IPS-20b (cell line): ENCODE measurements at regions not wholly inside any gene's neighbourhood (a gene's known extent, or its start where the extent isn't known, plus 50 kb on each side); places are given as distances from the start of the nearest gene placed in this dataset.

Experiments
- H3K27ac ChIP-seq: one replicate; pipeline ENCODE4 v1.5.1; 2013; ENCODE audit warnings: low read length
- H3K27me3 ChIP-seq: 2 replicates; pipeline ENCODE4 v1.6.1; 2013; ENCODE audit warnings: mild to moderate bottlenecking, low read length, inconsistent platforms; ENCODE audit not compliant: insufficient read depth
- H3K36me3 ChIP-seq: 2 replicates; pipeline ENCODE4 v1.6.1; 2013; ENCODE audit warnings: low read depth, mild to moderate bottlenecking, inconsistent platforms, low read length, moderate library complexity; ENCODE audit not compliant: insufficient read depth
- H3K4me1 ChIP-seq: 2 replicates; pipeline ENCODE4 v1.6.1; 2013; ENCODE audit warnings: mild to moderate bottlenecking, control low read depth, inconsistent platforms, low read length, moderate library complexity; ENCODE audit not compliant: insufficient read depth
- H3K4me3 ChIP-seq: 2 replicates; pipeline ENCODE4 v1.5.1; 2013; ENCODE audit warnings: mild to moderate bottlenecking, low read length, inconsistent platforms
- H3K9ac ChIP-seq: 2 replicates; pipeline ENCODE4 v1.6.1; 2013; ENCODE audit warnings: low read depth, mild to moderate bottlenecking, inconsistent platforms, low read length, moderate library complexity
- H3K9me3 ChIP-seq: 2 replicates; pipeline ENCODE4 v1.6.1; 2013; ENCODE audit warnings: mild to moderate bottlenecking, low read depth, low read length, inconsistent platforms; ENCODE audit not compliant: insufficient read depth

DNA sequence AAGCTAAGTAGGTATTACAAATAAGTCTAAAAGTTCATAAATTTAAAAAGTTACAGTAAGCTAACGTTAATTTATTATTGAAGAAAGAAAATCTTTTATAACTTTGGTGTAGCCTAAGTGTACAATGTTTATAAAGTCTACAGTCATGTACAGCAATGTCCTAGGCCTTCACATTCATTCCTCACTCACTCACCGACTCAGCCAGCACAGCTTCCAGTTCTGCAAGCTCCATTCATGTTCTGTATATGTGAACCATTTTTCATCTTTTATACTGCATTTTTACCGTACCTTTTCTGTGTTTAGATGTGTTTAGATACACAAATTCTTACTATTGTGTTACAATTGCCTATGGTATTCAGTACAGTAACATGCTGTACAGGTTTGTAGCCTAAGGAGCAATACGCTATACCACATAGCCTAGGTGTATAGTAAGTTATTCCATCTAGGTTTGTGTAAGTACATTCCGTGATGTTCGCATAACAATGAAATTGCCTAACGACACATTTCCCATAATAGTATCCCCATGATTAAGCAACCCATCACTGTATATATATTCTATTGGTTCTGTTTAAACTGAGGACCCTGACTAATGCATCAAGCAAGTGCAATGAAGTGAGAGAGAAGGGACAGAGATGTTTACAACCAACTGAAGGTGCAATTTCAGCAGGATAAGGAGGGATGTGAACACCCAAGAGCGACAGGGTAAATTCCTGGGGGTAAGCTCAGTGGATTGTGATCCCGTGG lies 88.9 kb upstream of the TRIO start:
- H3K27me3 ChIP-seq = no peaks in the 10 kb centered on the region

DNA sequence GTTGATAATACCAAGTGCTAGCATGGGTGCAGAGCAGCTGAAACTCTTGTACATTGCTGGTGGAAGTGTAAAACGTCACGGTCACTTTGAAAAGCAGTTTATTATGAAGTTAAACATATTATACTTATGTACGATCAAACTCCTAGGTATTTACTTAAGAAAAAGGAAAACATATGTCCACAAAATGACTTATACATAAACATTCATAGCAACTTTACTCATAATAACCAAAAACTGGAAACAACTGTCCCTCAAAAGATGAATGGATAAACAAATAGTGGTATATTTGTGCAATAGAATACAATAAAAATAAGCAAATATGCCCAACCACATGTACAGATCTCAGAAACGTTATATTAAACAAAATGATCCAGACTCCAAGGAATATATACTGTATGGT lies 92.3 kb upstream of the TRIO start:
- Histone ChIP-seq H3K4me1 (no peaks in the 10 kb centered on the region), H3K4me3 (no peak overlapping the region), H3K9ac (no peak overlapping the region), H3K27ac (no peak overlapping the region), H3K9me3 (no peaks in the 10 kb centered on the region), H3K27me3 (no peaks in the 10 kb centered on the region), H3K36me3 (no peaks in the 10 kb centered on the region)

More for the DNA sequence above, 88.9 kb upstream of the TRIO start:
- Histone ChIP-seq H3K36me3 (no peaks in the 10 kb centered on the region), H3K27ac (no peak overlapping the region), H3K4me1 (no peaks in the 10 kb centered on the region; the same call in 1 of the 2 replicates), H3K9ac (no peak overlapping the region), H3K4me3 (no peak overlapping the region), H3K9me3 (no peaks in the 10 kb centered on the region)

DNA sequence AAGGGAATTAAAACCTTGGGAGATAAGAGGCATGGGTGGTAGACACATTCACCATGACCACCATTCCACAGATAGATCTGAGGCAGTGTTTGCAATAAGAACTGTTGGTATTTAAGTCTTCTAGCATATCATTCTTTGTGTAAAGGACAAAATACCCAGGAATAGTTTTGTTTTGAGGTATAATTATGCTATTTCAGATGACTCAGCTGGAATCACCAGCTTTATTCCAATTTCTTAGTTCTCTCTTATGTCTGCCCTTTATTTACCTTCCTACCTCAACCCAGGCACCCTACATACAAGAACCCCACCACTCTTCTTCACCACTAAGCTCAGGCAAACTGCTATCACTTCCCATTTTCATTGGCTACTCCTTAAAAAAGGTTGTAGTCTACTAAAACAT lies 94.7 kb upstream of the TRIO start:
- no peak overlapping the region for H3K27ac ChIP-seq
- H3K4me1 ChIP-seq = no peaks in the 10 kb centered on the region
- no peak overlapping the region for H3K9ac ChIP-seq
- no peaks in the 10 kb centered on the region for H3K36me3 ChIP-seq
- H3K27me3 ChIP-seq = no peaks in the 10 kb centered on the region
- H3K4me3 ChIP-seq = no peak overlapping the region
- no peaks in the 10 kb centered on the region for H3K9me3 ChIP-seq

DNA sequence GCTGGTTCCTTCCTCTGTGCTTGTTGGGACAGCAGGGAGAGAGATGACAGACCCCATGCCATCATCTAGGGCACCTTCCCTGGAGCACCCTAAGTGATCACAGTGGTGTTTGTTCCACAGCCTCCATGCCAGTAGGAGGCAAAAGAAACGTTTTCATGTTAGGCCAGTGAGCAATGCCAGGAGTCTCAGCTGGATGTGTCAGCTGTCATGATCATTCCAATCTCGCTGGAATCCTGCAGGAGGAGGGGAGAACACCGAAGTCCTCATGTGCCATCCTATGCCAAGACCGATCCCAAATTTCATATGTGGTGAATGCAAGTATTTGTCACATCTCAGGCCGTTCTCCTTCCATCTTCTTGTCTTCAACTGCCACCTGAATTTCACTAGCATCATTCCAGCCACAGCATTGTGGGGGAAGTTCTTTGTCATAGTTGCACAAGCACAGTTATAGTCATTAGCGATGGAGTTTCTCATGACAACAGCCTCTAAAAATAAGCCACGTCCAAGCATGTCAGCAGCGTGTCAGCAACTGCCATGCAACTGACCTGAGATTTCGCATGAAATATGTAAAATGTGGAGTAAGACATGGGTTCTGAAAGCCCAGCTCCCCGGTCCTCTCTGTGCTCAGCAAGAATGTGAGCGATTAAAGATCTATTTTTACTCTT lies 97.2 kb upstream of the DNAH5 start:
- H3K9me3 ChIP-seq = no peaks in the 10 kb centered on the region
- H3K36me3 ChIP-seq = no peaks in the 10 kb centered on the region
- H3K4me3 ChIP-seq = no peak overlapping the region
- H3K27ac ChIP-seq = no peak overlapping the region
- H3K27me3 ChIP-seq = 0 out of 2 replicates have a peak, but pooled peaks cover 5% of the 10 kb centered on the region
- peaks cover 10% of the 10 kb centered on the region for H3K4me1 ChIP-seq
- no peak overlapping the region for H3K9ac ChIP-seq

DNA sequence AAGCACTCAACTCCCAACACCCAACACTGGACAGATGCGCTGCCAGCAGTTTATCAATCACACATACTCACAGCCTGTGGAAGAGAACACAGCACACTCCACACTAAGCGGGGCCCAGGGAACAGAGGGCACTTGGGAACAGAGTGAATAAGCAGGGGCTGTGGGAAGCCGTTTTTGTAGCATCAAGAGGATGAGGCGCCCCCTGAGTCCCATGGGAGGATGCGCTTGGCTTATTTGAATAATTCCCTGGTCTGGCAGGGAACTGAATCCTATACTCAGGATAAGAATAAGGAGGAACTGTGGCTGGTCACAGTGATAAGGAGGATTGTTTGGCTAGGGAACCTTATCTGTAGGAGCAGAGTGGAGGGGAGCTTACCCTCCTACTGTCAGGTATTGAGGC lies 96.1 kb upstream of the DNAH5 start:
- H3K27ac ChIP-seq = no peak overlapping the region
- H3K36me3 ChIP-seq = no peaks in the 10 kb centered on the region
- peaks cover 6% of the 10 kb centered on the region; the same call in 1 of the 2 replicates for H3K27me3 ChIP-seq
- H3K9me3 ChIP-seq = no peaks in the 10 kb centered on the region
- H3K4me1 ChIP-seq = peaks cover 19% of the 10 kb centered on the region
- no peak overlapping the region for H3K4me3 ChIP-seq
- H3K9ac ChIP-seq = no peak overlapping the region

DNA sequence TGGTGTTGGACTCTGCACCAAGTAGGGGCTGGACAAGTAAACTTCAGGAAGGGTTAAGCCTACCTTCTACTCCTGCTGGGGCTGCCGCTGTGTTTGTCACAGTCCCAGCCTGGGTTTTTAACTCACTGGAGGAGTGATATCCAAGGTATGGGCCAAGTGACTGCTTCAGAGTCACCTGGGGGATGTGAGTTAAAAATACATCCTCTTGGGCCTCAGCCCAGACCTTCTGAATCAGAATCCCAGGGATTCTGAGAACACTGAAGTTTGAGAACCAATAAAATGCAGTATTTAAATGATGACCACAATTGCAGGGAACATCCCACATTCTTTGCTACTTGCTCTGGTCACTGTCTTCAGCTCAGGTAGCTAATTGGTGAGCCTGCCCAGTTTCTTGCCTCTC lies 95.1 kb upstream of the DNAH5 start:
- Histone ChIP-seq H3K4me3 (no peak overlapping the region), H3K36me3 (no peaks in the 10 kb centered on the region), H3K9me3 (no peaks in the 10 kb centered on the region), H3K9ac (no peak overlapping the region), H3K27ac (no peak overlapping the region), H3K4me1 (peaks cover 28% of the 10 kb centered on the region), H3K27me3 (peaks cover 16% of the 10 kb centered on the region; the same call in 1 of the 2 replicates)

DNA sequence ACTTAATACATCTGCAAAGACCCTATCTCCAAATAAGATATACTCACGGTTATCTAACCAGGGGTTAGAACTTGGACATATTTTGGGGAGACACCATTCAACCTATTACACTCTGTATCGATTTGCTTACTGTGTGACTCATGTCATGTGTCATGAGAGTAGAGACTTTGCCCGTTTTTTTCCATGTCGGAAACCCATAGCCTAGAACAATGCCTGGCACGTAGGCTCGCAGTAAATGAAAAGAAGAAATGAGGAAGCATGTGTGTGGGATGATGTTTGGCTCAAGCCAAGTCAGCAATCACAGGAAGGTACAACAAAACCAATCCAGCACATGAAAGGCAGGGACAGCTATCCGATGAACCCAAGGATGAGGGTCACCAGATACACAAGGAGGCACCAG lies 94.6 kb upstream of the DNAH5 start:
- no peak overlapping the region for H3K4me3 ChIP-seq
- no peak overlapping the region for H3K9ac ChIP-seq
- H3K36me3 ChIP-seq = no peaks in the 10 kb centered on the region
- peaks cover 19% of the 10 kb centered on the region; the same call in 1 of the 2 replicates for H3K27me3 ChIP-seq
- no peaks in the 10 kb centered on the region for H3K9me3 ChIP-seq
- H3K27ac ChIP-seq = no peak overlapping the region
- peaks cover 28% of the 10 kb centered on the region for H3K4me1 ChIP-seq

DNA sequence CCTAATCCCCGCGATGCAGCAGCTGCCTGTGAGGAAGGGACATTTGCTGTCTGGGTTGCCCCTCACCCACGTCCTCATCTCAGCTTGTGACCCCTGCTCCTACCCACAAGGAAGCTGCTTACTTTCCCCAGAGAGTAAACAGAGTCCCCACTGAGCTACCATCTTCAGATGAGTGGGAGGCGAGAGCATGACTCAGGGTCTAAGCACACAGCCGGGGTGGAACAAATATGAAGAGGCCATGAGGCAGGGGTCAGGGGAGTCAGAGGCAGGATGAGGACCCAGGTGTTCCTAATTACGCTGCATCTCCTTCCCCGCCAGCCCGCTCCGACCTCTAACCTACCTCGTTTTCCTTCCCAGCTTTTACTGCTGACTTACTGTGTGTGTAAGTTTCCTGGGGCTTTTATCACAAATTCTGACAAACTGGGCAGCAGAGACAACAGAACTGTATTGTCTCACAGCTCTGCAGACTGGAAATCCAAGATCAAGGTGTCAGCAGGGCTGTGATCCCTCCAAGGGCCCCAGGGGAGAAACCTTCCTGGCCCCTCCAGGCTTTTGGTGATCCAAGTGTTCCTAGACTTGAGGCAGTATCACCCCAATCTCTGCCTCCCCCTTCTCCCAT lies 94.0 kb upstream of the DNAH5 start:
- no peak overlapping the region for H3K27ac ChIP-seq
- H3K4me3 ChIP-seq = no peak overlapping the region
- no peaks in the 10 kb centered on the region for H3K36me3 ChIP-seq
- H3K9ac ChIP-seq = no peak overlapping the region
- no peaks in the 10 kb centered on the region for H3K9me3 ChIP-seq
- H3K4me1 ChIP-seq = peaks cover 28% of the 10 kb centered on the region
- peaks cover 19% of the 10 kb centered on the region; the same call in 1 of the 2 replicates for H3K27me3 ChIP-seq

DNA sequence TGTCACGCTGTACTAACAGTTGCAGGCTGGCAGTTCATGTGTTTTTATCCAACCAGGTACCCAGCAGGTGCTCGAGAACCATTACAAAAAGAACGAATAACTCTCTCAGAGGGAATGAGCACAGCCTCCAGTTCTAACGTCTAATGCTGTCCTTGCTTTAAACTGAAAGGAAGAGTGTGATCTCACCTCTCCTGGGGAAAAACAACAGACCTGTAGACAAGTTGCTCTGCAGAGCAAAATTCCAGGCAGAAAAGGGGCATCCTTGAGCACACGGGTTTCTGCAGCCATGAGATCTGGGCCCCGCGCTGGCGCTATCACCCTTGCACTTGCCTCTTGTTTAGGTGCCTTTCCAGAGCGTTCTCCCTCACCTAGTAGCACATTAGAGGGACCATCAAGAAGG lies 92.5 kb upstream of the DNAH5 start:
- no peaks in the 10 kb centered on the region for H3K36me3 ChIP-seq
- peak overlapping the region; percentile 75 for H3K9ac ChIP-seq
- H3K27ac ChIP-seq = peak overlapping the region; percentile 10
- peaks cover 28% of the 10 kb centered on the region for H3K4me1 ChIP-seq
- peaks cover 19% of the 10 kb centered on the region; the same call in 1 of the 2 replicates for H3K27me3 ChIP-seq
- H3K9me3 ChIP-seq = no peaks in the 10 kb centered on the region
- peak overlapping the region; percentile 61 for H3K4me3 ChIP-seq

DNA sequence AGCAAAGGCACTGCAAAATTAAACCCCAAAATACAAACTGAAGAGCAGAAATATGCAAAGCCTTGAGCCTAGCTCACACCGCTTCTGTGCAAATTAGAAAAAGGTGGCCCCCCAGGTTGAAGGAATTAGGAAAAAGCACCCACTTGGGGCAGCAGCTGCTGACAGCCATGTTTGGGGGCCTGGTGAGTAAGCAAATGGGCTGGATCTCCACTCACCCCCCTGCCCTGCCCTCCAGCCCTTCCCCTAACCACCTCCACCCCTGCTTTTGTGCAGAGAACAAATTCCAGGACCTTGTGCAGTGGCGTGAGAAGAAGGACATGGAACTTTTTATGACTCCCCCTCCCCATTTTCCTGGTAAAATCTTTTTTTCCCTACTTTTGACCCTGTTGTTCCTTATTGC lies 92.0 kb upstream of the DNAH5 start:
- peak overlapping the region; percentile 10 for H3K27ac ChIP-seq

DNA sequence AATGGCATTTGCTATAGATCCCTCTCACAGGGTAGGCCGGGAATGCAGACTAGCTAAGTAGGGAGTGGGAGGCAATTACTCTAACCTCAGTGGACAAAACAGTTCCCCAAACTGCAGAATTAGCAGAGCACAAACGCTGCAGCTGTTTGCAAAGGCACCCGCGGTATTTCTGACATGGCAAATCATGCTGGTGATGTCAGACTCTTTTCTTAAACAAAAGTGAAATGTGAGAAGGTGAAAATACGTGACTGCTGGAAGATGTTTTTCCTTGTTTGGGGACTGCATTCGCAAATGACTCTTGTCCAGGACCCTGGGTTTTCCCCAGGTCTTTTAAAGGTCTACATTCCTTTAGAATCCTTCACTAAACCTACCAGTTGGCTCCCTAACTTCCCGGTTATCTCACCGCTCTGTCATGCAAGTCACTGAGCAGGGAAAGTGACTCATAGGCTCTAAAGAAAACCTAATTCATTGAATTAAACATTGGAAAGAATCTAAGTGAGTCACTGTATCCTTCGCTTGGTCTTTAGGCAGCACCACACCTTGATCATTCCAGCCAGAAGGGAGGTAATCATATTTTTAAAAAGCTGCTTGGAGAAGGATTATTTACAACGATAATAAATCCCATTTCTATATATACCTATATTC lies 91.5 kb upstream of the DNAH5 start:
- Histone ChIP-seq H3K27ac (peak overlapping the region; percentile 41), H3K27me3 (peaks cover 19% of the 10 kb centered on the region; the same call in 1 of the 2 replicates), H3K9ac (peak overlapping the region; percentile 75), H3K4me3 (peak overlapping the region; percentile 61), H3K9me3 (no peaks in the 10 kb centered on the region), H3K36me3 (no peaks in the 10 kb centered on the region), H3K4me1 (peaks cover 28% of the 10 kb centered on the region)

More for the DNA sequence above, 92.0 kb upstream of the DNAH5 start:
- Histone ChIP-seq H3K9ac (peak overlapping the region; percentile 75), H3K4me3 (peak overlapping the region; percentile 61), H3K27me3 (peaks cover 19% of the 10 kb centered on the region; the same call in 1 of the 2 replicates), H3K4me1 (peaks cover 28% of the 10 kb centered on the region), H3K9me3 (no peaks in the 10 kb centered on the region), H3K36me3 (no peaks in the 10 kb centered on the region)
